ENCODE measurements at regions not wholly inside any gene's neighbourhood (a gene's known extent, or its start where the extent isn't known, plus 50 kb on each side); places are given as distances from the start of the nearest gene placed in this dataset.

GRCh38 chr6:167236239-167236571 lies 54.9 kb upstream of the UNC93A start:
- TF ChIP-seq CTCF (IDR thresholded peaks at IDR 0.05) (no peak), POLR2A (IDR thresholded peaks at IDR 0.05) (no peak)

Data from right lobe of liver (tissue), 4 donors.